NCI-H2171 treated with DMSO at 0.1 percent for 48 hours (cell line): ENCODE measurements at regions not wholly inside any gene's neighbourhood (a gene's known extent, or its start where the extent isn't known, plus 50 kb on each side); places are given as distances from the start of the nearest gene placed in this dataset.
"Not testable (repeated sequence)": the region's sequence is repeated elsewhere in the genome, so short reads cannot be mapped to it uniquely, and the experiment has no call there.

Source experiments
- DNase-seq: peaks from one replicate; lab custom pipeline; 2025; lab: John Stamatoyannopoulos, UW

DNA sequence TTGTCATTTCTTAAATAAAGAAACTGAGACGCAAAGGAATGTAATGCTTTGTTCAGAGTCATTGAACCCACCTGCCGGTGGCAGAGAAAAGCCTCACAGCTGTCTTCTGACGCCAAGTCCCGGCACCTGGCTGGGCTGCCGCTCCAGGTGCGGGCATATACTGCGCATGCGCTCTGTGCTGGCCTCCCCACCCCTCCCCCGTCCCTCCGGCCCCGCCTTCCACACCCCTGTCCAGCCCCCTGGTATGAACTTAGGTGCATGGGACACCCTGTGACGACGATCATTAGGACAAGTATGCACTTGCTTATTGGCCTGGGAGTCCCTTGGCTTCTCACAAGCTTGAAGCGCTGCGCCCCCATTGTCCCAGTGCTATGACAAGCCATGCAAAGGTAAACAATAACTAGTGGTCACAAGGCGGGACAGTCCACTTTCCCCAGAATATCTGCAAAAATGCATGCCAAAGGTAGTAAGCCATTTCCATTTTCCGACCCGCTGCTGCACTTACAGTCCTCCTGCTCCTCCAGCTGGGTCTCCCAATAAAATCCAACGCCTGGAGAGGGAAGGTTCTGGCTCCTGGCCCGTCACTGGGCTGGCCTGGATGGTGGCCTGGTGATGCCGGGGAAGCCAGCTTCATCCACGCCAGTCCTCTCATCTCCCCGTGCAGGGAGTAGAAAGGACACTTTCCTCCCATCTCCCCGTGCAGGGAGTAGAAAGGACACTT lies 100.4 kb downstream of the PSMG1 start:
- peak; percentile 33 for DNase-seq

DNA sequence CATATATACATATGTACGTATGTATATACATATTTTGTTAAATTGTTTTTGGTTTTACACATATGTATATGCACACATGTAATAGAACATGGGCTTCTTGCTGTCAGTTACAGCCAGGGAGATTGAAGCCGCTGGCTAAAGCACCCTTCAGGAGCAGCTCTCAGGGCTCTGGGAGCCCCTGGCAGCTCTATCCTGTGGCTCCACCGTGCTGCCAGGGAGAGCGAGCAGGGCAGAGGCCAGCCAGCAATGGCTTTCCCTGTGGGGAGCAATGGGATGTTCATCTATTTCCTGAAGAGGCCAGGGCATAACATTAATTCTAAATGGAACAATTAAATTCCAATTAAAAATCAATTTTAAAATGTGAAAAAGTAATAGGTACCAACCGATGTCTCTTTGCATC lies 102.9 kb downstream of the PSMG1 start:
- no peak for DNase-seq

DNA sequence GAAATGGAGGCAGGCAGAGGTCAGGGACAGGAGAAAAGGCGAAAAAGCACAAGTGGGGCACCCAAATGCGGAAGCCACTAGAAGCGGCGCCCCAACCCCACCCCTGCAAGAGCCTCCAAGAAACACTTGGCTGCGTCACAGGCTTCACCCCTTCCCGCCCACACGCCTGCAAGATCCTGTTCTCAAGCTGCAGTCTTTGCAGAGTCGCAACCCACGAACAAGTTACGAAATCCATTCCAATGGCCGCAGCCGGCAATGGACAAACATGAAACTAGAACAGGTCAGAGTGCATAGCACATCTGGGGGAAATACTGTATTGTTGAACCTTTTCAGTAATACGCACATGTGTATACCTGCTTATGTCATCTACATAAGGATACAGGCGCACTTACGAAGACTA lies 103.6 kb downstream of the PSMG1 start:
- DNase-seq: no peak

DNA sequence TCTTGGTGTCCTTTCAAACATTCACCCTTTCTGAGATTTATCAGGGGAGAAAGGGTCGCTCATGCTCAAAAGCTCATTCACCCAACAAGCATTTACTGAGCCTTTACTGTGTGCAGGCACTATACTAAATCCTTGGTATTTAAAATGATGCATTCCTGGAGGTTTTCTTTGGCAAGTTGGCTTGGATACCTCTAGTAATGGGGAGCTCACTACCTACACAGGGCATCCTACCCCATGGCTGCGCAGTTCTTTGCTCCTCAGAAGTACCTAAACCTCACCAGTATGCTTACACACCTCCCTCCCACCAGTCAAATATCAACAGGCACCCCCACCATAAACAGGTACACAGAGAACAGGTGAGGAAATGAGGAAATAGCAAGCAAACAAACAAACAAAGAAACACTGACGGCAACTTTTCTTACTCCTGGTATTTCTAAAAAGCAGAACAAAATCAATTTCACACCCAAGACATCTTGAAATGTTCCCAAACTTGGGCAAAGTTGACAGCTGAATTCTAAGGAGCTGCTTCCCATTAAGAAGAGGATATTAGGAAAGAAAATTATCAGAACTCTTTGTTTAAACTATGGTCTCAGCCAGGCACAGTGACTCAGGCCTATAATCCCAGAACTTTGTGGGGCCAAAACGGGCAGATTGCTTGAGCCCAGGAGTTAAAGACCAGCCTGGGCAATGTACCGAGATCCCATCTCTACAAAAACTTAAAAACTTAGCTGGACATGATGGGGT lies 104.8 kb downstream of the PSMG1 start:
- no peak for DNase-seq

DNA sequence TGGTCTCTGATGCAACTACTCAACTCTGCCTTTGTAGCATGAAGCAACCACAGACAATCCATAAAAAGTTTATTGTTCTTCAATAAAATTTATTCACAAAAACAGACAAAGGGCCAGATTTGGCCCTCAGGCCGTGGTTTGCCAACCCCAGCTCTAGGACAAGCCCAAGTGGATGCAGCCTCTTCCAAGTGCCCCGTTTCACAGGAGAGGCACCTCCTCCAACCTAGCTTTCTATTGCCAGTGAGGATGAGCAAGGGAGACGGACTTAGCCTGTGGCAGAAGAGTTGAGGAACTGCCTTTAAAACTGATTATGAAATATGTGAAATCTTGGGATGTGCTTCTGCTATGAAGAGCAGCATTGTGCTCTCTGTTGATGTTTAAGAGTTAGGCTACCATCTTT lies 105.4 kb downstream of the PSMG1 start:
- no peak for DNase-seq

DNA sequence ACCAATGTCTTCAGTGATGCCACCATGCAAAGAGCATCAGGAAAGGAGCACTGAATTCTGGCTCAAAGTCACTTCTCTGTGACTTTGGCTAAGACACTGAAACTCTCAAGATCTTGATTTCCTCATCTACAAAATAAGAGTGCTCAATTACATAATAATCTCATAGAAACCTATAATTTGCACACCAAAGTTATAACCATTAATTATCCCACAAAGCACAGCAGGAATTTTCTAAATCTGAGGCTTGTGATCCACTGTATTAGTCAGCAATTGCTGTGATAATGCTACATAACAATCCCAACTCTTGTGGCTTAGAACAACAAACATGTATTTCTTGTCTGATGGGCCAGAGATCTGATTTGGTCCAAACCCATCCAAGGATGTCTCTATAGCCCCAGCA lies 108.7 kb downstream of the PSMG1 start:
- no peak for DNase-seq

DNA sequence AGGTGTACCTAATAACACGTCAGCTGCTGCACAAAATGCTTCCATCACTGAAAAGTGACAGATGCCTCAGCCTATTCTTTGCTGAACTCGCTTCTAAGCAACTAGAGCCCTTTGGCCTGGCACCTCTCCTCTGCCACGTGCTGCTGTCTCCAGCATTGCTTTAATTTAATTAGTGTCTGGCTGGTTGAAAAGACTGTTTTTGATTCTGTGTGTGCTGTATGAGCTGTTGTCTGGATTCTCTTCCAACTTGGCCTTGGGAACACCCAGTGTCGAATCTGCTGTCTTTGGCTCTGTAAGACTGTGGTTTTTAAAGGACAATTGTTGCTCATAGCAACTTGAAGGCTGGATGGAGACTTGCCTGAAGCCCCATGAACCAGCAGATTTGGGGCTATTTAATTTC lies 109.5 kb downstream of the PSMG1 start:
- DNase-seq: peak; percentile 11

DNA sequence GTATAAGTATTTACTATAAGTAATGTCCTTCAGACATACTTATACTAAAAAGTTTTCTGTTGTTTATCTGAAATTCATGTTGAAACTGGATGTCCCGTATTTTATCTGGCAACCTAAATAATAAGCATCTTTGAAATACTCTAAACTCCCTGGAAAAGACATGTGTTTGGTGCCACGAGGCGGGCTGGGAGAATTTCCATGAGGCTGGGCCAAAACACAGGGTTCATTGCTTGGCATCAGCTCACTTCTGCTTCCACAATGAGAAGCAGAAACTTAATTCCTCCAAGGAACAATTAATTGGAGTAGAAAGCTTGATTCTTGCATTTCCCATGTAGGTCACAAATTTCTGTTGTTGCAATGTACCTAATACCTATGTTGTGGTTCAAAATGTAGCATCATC lies 110.2 kb downstream of the PSMG1 start:
- DNase-seq: no peak

DNA sequence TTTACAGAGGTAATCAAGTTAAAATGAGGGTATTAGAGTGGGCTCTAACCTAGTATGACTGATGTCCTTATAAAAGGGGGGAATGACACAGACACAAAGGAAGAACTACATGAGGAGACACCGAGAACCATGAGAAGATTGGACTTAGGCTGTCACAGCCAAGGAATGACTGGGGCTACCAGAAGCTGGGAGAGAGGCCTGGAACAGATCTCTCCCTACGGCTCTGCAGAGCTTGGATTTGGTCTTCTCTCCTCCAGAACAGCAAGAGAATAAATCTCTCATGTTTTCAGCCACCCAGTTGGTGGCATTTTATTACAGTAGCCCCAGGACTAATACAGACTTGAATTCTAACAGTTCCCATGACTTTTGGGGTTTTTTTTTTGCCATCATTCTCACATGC lies 110.8 kb downstream of the PSMG1 start:
- DNase-seq: no peak

DNA sequence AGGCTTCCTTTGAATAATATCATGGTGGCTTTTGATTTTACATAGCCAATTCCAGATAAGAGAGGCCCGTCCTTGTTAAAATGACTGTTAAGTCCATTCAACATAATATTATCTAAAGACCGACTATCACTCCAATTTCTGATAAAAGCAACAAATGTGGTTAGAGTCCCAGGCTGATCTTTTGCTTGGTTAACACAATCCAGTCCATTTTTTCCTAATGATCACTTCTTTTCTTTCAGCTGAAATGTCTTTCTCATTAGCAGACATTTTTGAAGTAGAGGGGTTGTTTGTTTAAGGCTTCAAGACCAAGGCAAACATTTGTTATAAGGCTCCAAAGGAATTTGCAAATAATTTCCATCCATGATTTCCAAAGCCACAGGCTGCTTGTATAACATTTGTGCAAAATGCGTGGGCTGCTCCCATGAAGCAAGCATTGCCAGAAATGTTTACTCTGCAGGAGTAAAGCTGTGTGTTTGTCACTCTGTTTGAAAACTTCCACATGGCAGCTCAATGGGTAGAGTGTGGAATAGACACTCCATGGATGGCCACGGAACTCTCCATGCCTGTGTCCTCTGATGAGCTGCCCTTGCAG lies 111.5 kb downstream of the PSMG1 start:
- DNase-seq: no peak

DNA sequence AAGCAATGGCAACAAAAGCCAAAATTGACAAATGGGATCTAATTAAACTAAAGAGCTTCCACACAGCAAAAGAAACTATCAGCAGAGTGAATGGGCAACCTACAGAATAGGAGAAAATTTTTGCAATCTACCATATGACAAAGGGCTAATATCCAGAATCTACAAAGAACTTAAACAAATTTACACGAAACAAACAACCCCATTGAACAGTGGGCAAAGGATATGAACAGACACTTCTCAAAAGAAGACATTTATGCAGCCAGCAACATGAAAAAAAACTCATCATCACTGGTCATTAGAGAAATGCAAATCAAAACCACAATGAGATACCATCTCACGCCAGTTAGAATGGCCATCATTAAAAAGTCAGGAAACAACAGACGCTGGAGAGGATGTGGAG lies 113.4 kb downstream of the PSMG1 start:
- not testable (repeated sequence) for DNase-seq

DNA sequence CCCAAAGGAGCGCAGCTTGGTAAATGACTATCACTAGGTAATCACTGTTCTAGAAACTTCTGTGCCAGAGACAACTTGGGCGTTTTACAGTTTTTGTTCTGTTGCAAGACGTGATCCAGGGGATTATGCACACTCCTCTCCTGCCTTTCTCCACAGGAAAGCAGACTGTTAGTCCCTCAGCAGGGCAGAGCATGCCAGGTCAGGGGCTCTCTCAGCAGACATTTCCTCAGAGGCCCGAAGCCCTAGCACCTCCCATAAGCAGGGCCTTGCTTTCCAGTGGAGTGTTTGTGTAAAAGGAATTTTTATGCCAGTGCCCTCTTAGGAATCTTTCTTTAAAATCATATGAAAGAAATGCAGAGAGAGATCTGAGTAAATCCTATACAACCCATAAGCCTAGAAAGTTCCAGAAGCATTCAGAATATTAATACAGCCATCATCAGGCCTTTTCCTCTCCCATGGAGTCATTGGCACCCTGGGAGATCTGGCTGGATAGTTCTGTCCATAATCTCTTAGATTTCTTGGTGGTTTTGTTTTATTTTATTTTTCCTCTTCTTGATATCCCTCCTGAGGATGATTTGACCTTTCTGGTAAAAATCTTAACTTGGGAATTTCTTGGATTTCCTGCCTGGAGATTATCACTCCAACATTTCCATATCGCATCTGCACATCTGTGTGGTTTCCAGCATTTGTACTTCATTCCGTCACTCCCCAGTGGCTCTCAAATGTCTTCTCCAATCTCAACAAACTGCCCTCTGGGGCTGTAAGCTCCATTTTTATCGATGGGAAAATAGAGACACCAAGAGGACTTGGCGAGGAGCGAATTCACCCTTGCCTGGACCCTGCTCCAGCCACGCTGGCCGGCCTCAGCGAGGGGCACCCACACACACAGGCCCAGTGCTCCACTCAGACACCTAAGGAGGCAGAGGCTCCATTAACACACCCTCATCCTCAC lies 116.1 kb downstream of the PSMG1 start:
- DNase-seq: no peak

DNA sequence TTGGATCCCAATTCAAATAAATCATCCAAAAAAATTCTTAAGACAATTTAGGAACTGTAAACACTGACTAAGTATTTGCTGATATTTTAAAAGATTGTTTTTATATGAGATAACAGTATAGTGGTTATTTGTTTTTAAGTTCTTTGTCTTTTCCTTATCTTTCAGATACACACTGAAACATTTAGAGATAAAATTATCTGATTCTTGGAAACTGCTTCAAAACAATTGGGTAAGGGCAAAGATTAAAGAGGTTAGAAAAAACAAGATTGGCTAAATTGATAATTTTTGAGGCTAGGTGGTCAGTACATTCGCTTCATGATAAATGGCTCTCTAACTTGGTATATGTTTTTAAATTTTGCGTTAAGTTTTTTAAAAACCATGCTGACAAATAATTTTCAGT lies 117.3 kb downstream of the PSMG1 start:
- no peak for DNase-seq

DNA sequence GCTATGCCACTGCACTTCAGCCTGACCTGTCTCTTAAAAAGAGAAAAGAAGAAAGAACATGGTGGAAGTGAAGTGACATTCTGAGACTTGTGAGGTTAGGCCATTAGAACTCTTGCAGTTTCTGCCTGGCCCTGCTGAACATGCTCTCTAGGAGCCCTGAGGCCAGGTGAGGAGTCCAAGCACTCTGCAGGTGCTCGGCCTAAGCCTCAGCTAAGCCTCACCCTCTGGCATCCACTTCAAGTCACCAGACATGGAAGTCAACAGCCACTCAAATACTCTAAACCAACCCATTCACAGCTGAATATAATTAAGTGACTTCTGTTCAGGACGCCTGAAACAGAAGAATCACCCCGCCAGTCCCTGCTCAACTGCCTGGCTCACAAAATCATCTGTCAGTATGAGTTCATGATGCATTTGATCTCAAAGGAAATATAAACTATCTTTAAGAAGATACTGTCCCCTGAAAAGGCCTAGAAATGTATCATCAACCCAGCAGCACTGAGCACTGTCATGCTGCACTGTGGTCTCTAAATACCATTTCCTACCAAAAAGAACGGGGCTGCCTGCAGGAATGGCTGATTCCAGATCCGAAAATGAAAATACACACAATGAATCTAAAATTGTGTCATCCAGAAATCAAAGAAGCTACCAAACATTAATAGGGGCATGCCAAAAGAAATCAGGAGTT lies 118.8 kb downstream of the PSMG1 start:
- DNase-seq: no peak

DNA sequence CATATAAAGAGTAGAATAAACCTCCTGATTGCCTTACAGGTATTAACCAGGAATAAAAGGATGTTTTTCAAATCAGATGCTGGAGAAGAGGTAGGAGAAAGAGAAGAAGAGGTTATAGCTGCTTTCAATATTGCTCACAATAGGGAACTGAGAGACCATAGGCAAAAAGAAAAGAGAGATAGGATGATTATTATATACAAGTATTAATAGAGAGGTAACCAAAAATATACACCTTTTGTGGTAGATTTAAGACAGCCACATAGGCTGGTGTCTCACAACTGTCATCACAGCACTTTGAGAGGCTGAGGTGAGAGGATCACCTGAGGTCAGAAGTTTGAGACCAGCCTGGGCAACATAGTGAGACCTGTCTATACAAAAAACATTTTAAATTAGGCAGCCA lies 119.7 kb downstream of the PSMG1 start:
- DNase-seq: no peak

DNA sequence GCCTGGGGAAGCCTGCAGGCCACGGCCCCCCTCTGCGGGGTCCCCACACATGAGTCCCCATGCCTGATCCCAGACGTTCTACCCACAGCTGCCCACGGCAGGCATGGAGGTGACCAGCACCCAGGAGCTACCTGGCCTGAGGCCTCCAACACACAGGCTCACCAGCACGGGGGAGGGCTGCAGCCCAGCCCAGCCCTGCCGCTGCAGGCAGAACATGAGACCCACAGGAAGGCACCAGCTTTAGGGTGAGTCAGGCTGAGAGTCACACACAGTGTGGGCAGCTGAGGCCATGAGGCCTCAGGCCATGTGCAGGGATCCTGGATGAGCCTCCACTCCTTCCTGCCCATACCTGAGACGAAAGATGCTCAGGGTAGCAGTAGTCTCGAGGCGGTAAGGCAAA lies 121.1 kb downstream of the PSMG1 start:
- DNase-seq: no peak

DNA sequence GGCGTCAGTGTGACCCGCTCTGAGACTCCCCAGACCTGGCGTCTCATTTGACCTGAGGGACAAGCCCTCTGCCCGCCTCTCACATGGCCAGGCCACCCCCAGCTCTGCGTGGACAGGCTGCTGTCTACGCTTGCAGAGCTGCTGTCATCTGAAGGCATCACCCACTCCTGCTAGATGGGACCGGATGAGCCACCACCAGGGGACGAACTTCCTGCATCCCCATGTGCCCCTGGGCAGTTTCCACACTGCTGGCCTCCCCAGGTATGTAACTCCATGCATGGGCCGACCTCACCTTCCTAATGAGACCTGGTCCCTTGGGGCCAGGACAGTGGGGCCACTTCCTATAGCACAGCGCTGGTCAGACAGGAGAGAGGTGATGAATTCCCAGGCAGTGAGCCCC lies 121.5 kb downstream of the PSMG1 start:
- DNase-seq: no peak

DNA sequence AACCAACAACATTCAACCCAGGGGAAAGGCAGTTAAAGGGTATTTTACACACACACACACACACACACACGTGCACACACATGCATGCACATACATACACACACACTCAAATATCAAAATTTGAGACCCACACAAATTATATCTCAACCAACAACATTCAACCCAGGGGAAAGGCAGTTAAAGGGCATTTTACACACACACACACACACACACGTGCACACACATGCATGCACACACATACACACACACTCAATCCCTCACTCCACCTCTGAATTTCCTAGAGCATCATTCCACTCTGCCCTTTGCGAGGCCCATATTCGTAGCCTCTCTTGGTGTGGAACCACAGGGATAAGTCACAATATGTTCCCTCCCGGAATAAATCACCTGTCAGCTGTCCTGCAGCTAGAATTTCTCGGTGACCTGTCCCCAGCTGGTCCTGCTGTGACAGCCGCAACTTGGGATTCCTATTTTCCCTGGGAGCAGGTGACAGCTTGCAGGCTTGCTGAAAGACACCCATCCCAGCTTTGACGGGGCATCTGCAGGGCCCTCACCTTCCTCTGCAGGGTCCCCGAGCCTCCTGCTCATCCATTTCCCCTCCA lies 122.7 kb downstream of the PSMG1 start:
- peak; percentile 57 for DNase-seq

DNA sequence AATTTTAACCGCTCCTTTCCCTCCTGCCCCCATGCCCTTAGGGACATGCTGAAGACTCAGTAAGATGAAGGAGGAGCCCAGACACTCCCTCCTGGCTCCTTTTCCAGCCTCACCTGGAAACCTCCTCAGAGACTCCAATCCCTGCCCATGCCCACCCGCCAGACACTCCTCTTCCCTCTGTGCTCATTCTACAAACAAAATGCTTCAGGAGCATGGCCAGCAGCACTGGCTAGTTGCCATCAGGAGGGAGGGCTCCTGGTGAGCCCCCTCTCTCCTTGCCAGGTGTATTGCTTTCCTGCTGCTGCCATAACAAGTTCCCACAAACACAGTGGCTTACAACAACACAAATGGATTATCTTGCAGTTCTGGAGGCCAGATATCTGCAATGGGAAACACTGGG lies 126.1 kb downstream of the PSMG1 start:
- DNase-seq: peak; percentile 58

DNA sequence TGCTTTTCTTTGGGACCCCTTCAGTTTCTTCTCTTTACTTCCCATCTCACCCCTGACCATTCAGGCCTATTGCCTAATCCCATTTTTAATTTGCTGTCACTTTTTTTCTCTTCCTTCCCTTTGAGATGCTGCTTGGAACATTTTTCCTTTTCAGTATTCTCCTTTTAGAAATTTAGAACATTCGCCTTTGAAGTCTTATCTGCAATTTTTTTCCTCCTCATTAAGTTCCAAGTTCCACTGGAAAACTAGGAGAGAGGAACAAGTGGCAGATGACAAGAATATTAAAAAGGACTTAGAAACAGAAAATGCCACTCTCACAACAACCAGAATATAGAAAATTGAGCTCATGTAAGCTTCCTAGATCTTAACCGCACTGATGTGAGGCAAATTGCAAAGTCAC lies 126.6 kb downstream of the PSMG1 start:
- no peak for DNase-seq

DNA sequence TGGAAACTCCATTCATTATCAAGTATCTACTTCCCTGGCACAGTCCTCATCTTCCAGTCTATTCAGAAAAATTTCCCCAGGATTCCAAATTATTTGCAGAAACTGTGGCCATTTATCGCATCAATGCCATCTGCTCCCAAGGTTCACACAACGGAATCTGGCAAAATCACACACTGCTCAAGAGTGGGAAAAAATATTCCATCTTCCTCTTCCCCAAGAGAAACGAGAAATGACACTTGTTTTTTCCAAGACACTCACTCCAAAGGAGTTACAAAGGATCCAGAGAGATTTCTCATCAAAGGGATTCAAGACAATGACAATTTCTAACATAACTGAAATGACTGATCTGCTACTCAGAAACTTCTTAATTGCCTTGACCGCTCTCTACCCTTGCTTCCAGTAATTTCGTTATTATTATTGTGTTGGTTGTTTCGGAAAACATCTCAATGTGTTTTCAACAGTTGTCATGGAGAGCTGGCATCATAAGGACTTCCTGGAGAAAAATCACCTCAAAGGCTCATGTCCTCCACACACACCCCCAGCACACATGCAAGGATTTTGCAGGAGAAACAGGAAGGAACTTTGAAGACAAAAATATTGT lies 128.0 kb downstream of the PSMG1 start:
- DNase-seq: no peak
